Panc1 (cell line): ENCODE measurements at regions not wholly inside any gene's neighbourhood (a gene's known extent, or its start where the extent isn't known, plus 50 kb on each side); places are given as distances from the start of the nearest gene placed in this dataset.

Experiments
- ATAC-seq: fragments of 200-7000 bp; cut with Tn5 transposase; 2 replicates; pipeline ENCODE4 v1.9.1; 2020; ENCODE audit warnings: mild to moderate bottlenecking, moderate library complexity
- BruUV-seq: library from RNA; stranded (reverse); fragments of 400-500 nt; replicated peaks from 2 replicates; lab custom pipeline; 2021; lab: Mats Ljungman, UMichigan
- CTCF ChIA-PET: fragments of 300-600 bp; sonication (Branson Sonifier 250); formaldehyde crosslinking; loops from one replicate; lab custom pipeline; 2022; ENCODE audit warnings: antibody characterized with exemption; lab: Charles Lee
- POLR2A ChIA-PET: fragments of 300-600 bp; sonication (Branson Sonifier 250); formaldehyde crosslinking; loops from one replicate; lab custom pipeline; 2022; ENCODE audit warnings: antibody characterized with exemption; lab: Charles Lee
- DNase-seq: peaks from one replicate; pipeline ENCODE4 v3.0.0-alpha.2; 2010; ENCODE audit warnings: low read depth, low spot score
- H3K27ac ChIP-seq: 2 replicates; pipeline ENCODE4 v1.5.1; 2011; ENCODE audit warnings: mild to moderate bottlenecking, low read length, inconsistent platforms
- H3K27me3 ChIP-seq: fragments of 200-500 bp; sonication (Bioruptor generic); 2 replicates; pipeline ENCODE4 v1.6.0; 2014; ENCODE audit warnings: low read length, inconsistent platforms; ENCODE audit not compliant: control insufficient read depth, insufficient read depth
- H3K36me3 ChIP-seq: fragments of 200-500 bp; sonication (Bioruptor generic); 2 replicates; pipeline ENCODE4 v1.5.1; 2014; ENCODE audit warnings: inconsistent platforms, mild to moderate bottlenecking, low read length, moderate library complexity; ENCODE audit not compliant: control insufficient read depth, insufficient read depth
- H3K4me1 ChIP-seq: 2 replicates; pipeline ENCODE4 v1.5.1; 2011; ENCODE audit warnings: inconsistent platforms, mild to moderate bottlenecking, low read length, moderate library complexity; ENCODE audit not compliant: control insufficient read depth, insufficient read depth
- H3K4me3 ChIP-seq, 2 experiments: 2 replicates each; pipeline ENCODE4 v1.5.1; 2011 to 2012; ENCODE audit warnings: low read depth in 2 of 2, low read length in 2 of 2, mild to moderate bottlenecking in 2 of 2, inconsistent platforms in 1 of 2, moderate library complexity in 1 of 2
- H3K9me3 ChIP-seq: fragments of 200-500 bp; sonication (Bioruptor generic); 2 replicates; pipeline ENCODE4 v1.5.1; 2014; ENCODE audit warnings: low read depth, mild to moderate bottlenecking, inconsistent platforms, low read length, moderate library complexity; ENCODE audit not compliant: control insufficient read depth, insufficient read depth
- POLR2AphosphoS5 ChIP-seq: IDR thresholded peaks from 2 replicates; pipeline ENCODE4 v1.6.1; 2012; ENCODE audit warnings: mild to moderate bottlenecking, low read depth, low read length, moderate library complexity
- SIN3A ChIP-seq: IDR thresholded peaks from 2 replicates; pipeline ENCODE4 v1.6.1; 2012; ENCODE audit warnings: low read depth, mild to moderate bottlenecking, low read length, moderate library complexity, borderline replicate concordance; ENCODE audit not compliant: insufficient read depth
- TCF7L2 ChIP-seq: IDR thresholded peaks from 2 replicates; pipeline ENCODE4 v1.6.1; 2011; ENCODE audit warnings: mild to moderate bottlenecking, low read depth, low read length, inconsistent platforms
- in situ Hi-C: cut with HindIII; loops from 2 replicates; pipeline ENCODE4 v1.10.0; 2016; ENCODE audit warnings: low sequenced_read_pairs, low pct_unique_long_range_greater_than_20kb
- intact Hi-C: fragments of 100-400 bp; cut with micrococcal nuclease; formaldehyde crosslinking; loops from one replicate; pipeline ENCODE4 v1.10.0; 2022; ENCODE audit not compliant: unreplicated experiment
- TF ChIP-seq, protein P1 (sequence below): fragments of 450-650 bp; IDR thresholded peaks from 2 replicates; pipeline ENCODE4 v1.5.1; 2017; ENCODE audit warnings: mild to moderate bottlenecking
- TF ChIP-seq, protein P2 (sequence below), 2 experiments: IDR thresholded peaks; 2 replicates each; pipeline ENCODE4 v1.6.1; 2011 to 2012; ENCODE audit warnings: low read depth in 2 of 2, control low read depth in 1 of 2, low read length in 1 of 2, mild to moderate bottlenecking in 1 of 2, moderate library complexity in 1 of 2; ENCODE audit not compliant: insufficient read depth in 1 of 2

DNA sequence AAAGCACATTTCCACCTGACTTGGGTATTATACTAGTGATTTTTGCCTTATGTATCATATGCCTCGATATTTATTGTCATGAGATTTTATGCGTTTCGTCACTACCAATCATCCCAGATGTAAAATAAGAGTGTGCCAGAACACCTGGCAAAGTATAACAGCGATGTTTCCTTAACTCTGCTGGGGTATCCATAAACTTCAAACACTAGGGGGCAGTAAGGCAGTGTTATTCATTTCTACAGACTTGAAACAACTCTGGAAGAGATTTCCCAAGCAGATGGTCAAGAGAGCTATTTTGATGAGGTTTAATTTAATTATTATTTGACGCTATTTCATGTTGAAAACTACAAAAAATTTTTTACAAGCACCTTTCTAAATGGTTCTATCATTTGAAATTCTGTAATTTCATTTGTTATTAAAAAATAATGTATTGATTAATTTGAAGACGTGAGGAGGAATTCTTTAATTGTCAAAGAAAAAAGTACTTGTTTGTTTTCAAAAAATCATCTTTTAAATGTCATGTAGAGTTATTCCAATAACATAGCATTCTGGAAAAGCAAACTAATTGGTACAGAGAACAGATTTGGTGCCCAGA lies 388.5 kb upstream of the CTNND2 start:
- in situ Hi-C loops (no loop called here), intact Hi-C loops (no loop called here)
- ATAC-seq, result no peak
- no peaks in the 10 kb centered on the region for H3K4me1 ChIP-seq
- H3K27ac ChIP-seq, result no peak overlapping the region
- DNase-seq, result no peak
- no peaks in the 10 kb centered on the region for H3K36me3 ChIP-seq
- no TSS peak for BruUV-seq
- peaks cover 20% of the 10 kb centered on the region; the same call in 1 of the 2 replicates for H3K9me3 ChIP-seq
- no peak overlapping the region for H3K4me3 ChIP-seq
- no peaks in the 10 kb centered on the region for H3K27me3 ChIP-seq
- ChIA-PET CTCF (no interaction called here), POLR2A (no interaction called here)
- TF ChIP-seq, protein P1, sequence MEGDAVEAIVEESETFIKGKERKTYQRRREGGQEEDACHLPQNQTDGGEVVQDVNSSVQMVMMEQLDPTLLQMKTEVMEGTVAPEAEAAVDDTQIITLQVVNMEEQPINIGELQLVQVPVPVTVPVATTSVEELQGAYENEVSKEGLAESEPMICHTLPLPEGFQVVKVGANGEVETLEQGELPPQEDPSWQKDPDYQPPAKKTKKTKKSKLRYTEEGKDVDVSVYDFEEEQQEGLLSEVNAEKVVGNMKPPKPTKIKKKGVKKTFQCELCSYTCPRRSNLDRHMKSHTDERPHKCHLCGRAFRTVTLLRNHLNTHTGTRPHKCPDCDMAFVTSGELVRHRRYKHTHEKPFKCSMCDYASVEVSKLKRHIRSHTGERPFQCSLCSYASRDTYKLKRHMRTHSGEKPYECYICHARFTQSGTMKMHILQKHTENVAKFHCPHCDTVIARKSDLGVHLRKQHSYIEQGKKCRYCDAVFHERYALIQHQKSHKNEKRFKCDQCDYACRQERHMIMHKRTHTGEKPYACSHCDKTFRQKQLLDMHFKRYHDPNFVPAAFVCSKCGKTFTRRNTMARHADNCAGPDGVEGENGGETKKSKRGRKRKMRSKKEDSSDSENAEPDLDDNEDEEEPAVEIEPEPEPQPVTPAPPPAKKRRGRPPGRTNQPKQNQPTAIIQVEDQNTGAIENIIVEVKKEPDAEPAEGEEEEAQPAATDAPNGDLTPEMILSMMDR, result peak; percentile 24; the same call in 1 of the 2 replicates
- TF ChIP-seq, protein P2, sequence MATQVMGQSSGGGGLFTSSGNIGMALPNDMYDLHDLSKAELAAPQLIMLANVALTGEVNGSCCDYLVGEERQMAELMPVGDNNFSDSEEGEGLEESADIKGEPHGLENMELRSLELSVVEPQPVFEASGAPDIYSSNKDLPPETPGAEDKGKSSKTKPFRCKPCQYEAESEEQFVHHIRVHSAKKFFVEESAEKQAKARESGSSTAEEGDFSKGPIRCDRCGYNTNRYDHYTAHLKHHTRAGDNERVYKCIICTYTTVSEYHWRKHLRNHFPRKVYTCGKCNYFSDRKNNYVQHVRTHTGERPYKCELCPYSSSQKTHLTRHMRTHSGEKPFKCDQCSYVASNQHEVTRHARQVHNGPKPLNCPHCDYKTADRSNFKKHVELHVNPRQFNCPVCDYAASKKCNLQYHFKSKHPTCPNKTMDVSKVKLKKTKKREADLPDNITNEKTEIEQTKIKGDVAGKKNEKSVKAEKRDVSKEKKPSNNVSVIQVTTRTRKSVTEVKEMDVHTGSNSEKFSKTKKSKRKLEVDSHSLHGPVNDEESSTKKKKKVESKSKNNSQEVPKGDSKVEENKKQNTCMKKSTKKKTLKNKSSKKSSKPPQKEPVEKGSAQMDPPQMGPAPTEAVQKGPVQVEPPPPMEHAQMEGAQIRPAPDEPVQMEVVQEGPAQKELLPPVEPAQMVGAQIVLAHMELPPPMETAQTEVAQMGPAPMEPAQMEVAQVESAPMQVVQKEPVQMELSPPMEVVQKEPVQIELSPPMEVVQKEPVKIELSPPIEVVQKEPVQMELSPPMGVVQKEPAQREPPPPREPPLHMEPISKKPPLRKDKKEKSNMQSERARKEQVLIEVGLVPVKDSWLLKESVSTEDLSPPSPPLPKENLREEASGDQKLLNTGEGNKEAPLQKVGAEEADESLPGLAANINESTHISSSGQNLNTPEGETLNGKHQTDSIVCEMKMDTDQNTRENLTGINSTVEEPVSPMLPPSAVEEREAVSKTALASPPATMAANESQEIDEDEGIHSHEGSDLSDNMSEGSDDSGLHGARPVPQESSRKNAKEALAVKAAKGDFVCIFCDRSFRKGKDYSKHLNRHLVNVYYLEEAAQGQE (IDR thresholded peaks at IDR 0.05; ENCODE audit: insufficient read depth in 1 of 2, low read depth in 2 of 2, low read length in 1 of 2), result no peak

DNA sequence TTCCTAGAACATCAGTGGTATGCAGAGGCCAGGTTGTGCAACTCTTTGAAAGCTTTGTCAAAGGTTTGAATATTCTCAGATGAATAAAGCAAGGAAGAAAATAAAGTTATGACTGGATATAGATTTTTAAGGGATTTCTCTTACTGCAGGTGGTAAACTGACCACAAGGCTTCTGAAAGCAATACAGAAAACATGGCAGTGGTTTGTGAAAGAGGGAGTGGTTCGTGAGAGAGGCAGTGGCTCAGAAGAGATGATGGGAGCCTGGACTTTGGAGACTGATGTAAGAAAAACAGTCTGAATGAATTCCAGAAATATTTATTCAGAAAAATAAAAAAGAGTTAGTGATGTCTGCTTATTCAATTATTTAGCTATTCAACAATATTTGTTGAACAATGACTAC lies 380.4 kb upstream of the CTNND2 start:
- CTCF ChIA-PET, result no interaction called here
- intact Hi-C loops (no loop called here), in situ Hi-C loops (no loop called here)
- Histone ChIP-seq H3K4me3 (no peak overlapping the region), H3K27me3 (no peaks in the 10 kb centered on the region), H3K9me3 (peaks cover 3% of the 10 kb centered on the region; the same call in 1 of the 2 replicates), H3K27ac (no peak overlapping the region), H3K4me1 (no peaks in the 10 kb centered on the region), H3K36me3 (no peaks in the 10 kb centered on the region)
- POLR2A ChIA-PET, result no interaction called here
- TF ChIP-seq, protein P2 (IDR thresholded peaks at IDR 0.05; ENCODE audit: insufficient read depth in 1 of 2, low read depth in 2 of 2, low read length in 1 of 2), result no peak
- TF ChIP-seq TCF7L2, result no peak
- TF ChIP-seq POLR2AphosphoS5, result no peak
- no peak for TF ChIP-seq SIN3A
- TF ChIP-seq, protein P1, result no peak
- ATAC-seq (no peak), DNase-seq (no peak)
- no TSS peak for BruUV-seq
